SK-N-MC (cell line): ENCODE measurements at regions not wholly inside any gene's neighbourhood (a gene's known extent, or its start where the extent isn't known, plus 50 kb on each side); places are given as distances from the start of the nearest gene placed in this dataset.

Source experiments
- DNase-seq: peaks from one replicate; pipeline ENCODE4 v3.0.0-alpha.2; 2011; ENCODE audit warnings: low read depth, low spot score
- H3K27ac ChIP-seq: fragments of 200-600 bp; sonication (generic); 2 replicates; pipeline ENCODE4 v1.5.1; 2016; ENCODE audit warnings: mixed run types
- H3K36me3 ChIP-seq: fragments of 200-600 bp; sonication (generic); 2 replicates; pipeline ENCODE4 v1.6.1; 2017; ENCODE audit warnings: antibody characterized with exemption, low read length, mixed read lengths; ENCODE audit not compliant: insufficient read depth
- H3K4me3 ChIP-seq: fragments of 200-600 bp; sonication (generic); 2 replicates; pipeline ENCODE4 v1.5.1; 2016
- H3K9ac ChIP-seq: fragments of 200-600 bp; sonication (generic); 2 replicates; pipeline ENCODE4 v1.8.0; 2017; ENCODE audit warnings: mixed run types, mixed read lengths; ENCODE audit not compliant: insufficient read length
- H3K9me3 ChIP-seq: fragments of 200-600 bp; sonication (generic); 2 replicates; pipeline ENCODE4 v1.6.1; 2017; ENCODE audit warnings: low read depth, mild to moderate bottlenecking, antibody characterized with exemption, low read length, moderate library complexity, mixed read lengths
- EZH2 ChIP-seq: fragments of 200-600 bp; sonication (generic); IDR thresholded peaks from one replicate; pipeline ENCODE4 v1.6.1; 2017; ENCODE audit warnings: antibody characterized with exemption
- FOXP2 ChIP-seq: optimal IDR thresholded peaks from 2 replicates; pipeline ENCODE3; 2011; ENCODE audit warnings: mild to moderate bottlenecking, moderate library complexity; ENCODE audit not compliant: insufficient read depth; ENCODE audit errors: extremely low read length, control extremely low read depth
- POLR2AphosphoS5 ChIP-seq: IDR thresholded peaks from 2 replicates; pipeline ENCODE4 v1.6.1; 2012; ENCODE audit warnings: mild to moderate bottlenecking, low read depth, low read length, borderline replicate concordance

- Histone ChIP-seq H3K4me3 (no peak overlapping the region), H3K27ac (no peak overlapping the region), H3K36me3 (no peaks in the 10 kb centered on the region), H3K9ac (no peak overlapping the region), H3K9me3 (no peaks in the 10 kb centered on the region)
- no peak for DNase-seq
- TF ChIP-seq FOXP2 (no peak), EZH2 (no peak), POLR2AphosphoS5 (no peak)
Observed at GRCh38 chr7:33776788-33777187, 128.6 kb upstream of the BMPER start.

DNA sequence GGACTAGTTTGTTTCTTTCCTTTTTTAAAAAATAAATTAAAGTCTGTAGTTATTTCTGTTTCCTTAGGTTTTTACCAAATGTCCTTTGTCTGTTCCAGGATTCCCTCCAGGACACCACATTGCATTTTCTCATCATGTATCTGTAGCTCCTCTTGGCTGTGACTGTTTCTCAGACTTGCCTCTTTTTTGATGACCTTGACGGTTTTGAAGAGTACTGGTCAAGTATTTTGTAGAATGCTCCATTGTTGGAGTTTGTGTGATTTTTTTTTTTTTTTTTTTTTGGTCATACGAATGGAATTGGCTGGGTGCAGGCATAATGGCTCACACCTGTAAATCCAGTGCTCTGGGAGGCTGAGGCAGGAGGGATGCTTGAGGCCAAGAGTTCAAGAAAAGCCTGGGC lies 127.1 kb upstream of the BMPER start:
- H3K27ac ChIP-seq, result no peak overlapping the region
- no peak for DNase-seq
- no peaks in the 10 kb centered on the region for H3K36me3 ChIP-seq
- H3K9ac ChIP-seq, result no peak overlapping the region
- TF ChIP-seq POLR2AphosphoS5 (no peak), EZH2 (no peak), FOXP2 (no peak)
- no peaks in the 10 kb centered on the region for H3K9me3 ChIP-seq
- H3K4me3 ChIP-seq, result no peak overlapping the region

GRCh38 chr7:33779216-33779615 lies 126.1 kb upstream of the BMPER start:
- H3K36me3 ChIP-seq, result no peaks in the 10 kb centered on the region
- DNase-seq, result no peak
- no peak overlapping the region for H3K9ac ChIP-seq

GRCh38 chr7:33781167-33781566 lies 124.2 kb upstream of the BMPER start:
- TF ChIP-seq FOXP2, result no peak
- TF ChIP-seq POLR2AphosphoS5, result no peak
- no peak for TF ChIP-seq EZH2
- no peak overlapping the region for H3K4me3 ChIP-seq
- no peaks in the 10 kb centered on the region for H3K36me3 ChIP-seq
- DNase-seq, result no peak
- no peak overlapping the region for H3K27ac ChIP-seq
- H3K9ac ChIP-seq, result no peak overlapping the region
- no peaks in the 10 kb centered on the region for H3K9me3 ChIP-seq

More at GRCh38 chr7:33779216-33779615, 126.1 kb upstream of the BMPER start:
- no peak overlapping the region for H3K4me3 ChIP-seq
- TF ChIP-seq POLR2AphosphoS5 (no peak), EZH2 (no peak), FOXP2 (no peak)
- H3K9me3 ChIP-seq, result no peaks in the 10 kb centered on the region
- H3K27ac ChIP-seq, result no peak overlapping the region

DNA sequence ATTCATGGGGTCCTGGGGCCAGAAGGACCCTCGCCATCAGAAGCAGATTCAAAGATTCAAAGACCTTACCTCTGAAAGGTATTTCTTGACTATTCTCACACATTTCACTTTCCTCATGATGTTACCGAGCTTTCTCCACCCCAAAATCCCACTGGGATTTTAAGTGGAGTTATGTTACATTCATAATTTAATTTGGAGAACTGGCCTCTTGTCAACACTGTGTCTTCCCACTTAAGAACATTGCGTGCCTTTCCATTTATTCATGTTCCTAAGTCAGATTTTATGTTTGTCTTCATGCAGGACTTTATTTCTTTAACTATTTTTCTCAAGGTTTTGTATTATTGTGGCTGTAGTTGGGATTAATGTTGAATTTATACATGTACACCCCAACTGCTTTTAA lies 123.5 kb upstream of the BMPER start:
- Histone ChIP-seq H3K36me3 (no peaks in the 10 kb centered on the region), H3K9ac (no peak overlapping the region), H3K27ac (no peak overlapping the region), H3K4me3 (no peak overlapping the region), H3K9me3 (no peaks in the 10 kb centered on the region)
- DNase-seq, result no peak
- TF ChIP-seq FOXP2, result no peak
- TF ChIP-seq POLR2AphosphoS5, result no peak
- no peak for TF ChIP-seq EZH2

DNA sequence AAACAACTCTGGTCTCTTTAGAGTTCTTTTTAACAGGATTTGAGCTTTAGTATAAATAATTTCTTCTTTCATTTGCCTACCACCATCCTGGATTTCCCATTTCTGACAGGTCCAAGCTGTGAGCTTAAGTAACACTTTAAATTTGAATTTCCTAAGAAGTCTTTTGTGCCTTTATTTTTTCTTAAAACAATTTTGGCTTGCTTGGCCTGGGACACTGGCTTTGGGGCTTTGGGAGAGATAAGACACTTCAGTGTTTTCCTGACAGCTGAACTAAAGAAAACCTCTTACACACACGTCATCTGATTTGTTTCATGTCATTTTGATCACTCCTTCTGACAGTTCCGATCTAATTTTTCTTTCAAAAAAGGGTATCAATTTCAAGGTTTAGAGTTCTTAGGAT lies 121.3 kb upstream of the BMPER start:
- Histone ChIP-seq H3K4me3 (no peak overlapping the region), H3K9ac (no peak overlapping the region), H3K27ac (no peak overlapping the region), H3K9me3 (no peaks in the 10 kb centered on the region), H3K36me3 (no peaks in the 10 kb centered on the region)
- TF ChIP-seq FOXP2 (no peak), EZH2 (no peak), POLR2AphosphoS5 (no peak)
- DNase-seq, result no peak

GRCh38 chr7:33788531-33788930 lies 116.8 kb upstream of the BMPER start:
- TF ChIP-seq POLR2AphosphoS5, result no peak
- TF ChIP-seq EZH2, result no peak
- no peak for TF ChIP-seq FOXP2
- no peak overlapping the region for H3K9ac ChIP-seq
- no peak for DNase-seq
- H3K9me3 ChIP-seq, result no peaks in the 10 kb centered on the region
- no peaks in the 10 kb centered on the region for H3K36me3 ChIP-seq
- H3K27ac ChIP-seq, result no peak overlapping the region
- no peak overlapping the region for H3K4me3 ChIP-seq

DNA sequence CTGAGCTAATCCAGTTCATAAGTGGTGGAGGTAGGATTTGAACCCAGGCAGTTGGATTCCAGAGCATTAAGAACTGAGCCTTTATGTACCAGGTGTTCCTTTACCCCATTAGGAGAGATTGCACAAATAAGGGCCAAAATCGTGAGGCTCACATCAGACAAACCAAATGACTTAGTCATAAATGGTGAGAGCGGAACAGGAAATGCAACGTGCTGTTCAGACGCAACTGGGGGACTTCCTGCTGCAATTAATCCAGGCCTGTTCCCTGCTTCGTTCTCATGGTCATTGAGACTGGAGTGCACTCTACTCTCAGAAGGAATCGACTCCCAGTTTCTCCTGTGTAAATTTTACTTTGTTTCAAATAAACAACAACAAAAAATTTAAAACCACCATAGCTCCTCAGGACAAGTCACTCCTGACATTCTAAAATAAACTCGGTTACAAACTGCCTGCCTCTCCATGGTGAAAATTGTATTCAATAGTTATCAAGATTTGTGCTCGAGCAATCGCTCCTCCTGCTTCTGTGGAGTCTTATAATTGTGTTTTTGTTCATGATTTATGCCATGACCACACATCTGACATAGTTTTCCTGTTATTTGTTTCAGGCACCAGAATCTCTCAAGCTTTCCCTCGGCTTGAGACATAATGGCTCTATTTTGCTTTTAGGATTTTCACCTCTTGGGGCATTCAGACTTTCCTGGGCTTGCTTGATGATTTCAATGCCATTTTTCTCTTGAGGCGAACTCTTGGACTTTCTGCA lies 115.3 kb upstream of the BMPER start:
- peak overlapping the region; percentile 47 for H3K4me3 ChIP-seq
- H3K9me3 ChIP-seq, result no peaks in the 10 kb centered on the region
- DNase-seq, result peak; percentile 68
- peak overlapping the region; percentile 14 for H3K9ac ChIP-seq
- H3K36me3 ChIP-seq, result no peaks in the 10 kb centered on the region
- peak overlapping the region; percentile 89 for H3K27ac ChIP-seq
- TF ChIP-seq POLR2AphosphoS5 (0 out of 2 replicates have a peak, but pooled peaks have one; percentile 42), FOXP2 (no peak)

DNA sequence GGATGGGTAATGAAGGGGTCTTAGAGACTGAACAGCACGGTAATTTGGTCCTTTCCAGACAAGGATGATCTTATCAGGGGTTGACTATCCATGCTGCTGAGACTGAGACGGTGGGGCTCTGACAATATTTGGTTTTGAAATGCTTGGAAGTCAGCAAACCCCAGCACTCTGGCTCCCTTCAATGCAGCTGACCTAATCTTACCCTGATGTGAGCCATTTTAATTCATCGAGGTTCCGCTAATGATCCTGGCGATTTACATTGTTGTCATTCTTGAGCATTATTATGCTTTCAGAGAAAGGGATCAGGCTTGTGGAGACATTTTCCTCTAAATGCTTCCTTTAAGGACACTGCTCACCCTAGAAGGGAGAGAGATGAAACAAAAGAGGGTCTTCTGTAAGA lies 114.6 kb upstream of the BMPER start:
- Histone ChIP-seq H3K4me3 (no peak overlapping the region), H3K9me3 (no peaks in the 10 kb centered on the region), H3K27ac (peak overlapping the region; percentile 89), H3K9ac (no peak overlapping the region), H3K36me3 (no peaks in the 10 kb centered on the region)
- TF ChIP-seq FOXP2, result no peak
- no peak for TF ChIP-seq POLR2AphosphoS5
- no peak for TF ChIP-seq EZH2
- no peak for DNase-seq
